ENCODE measurements at regions not wholly inside any gene's neighbourhood (a gene's known extent, or its start where the extent isn't known, plus 50 kb on each side); places are given as distances from the start of the nearest gene placed in this dataset.

- CTCF ChIA-PET (ENCODE audit: partially characterized antibody), result no interaction called here
- intact Hi-C loops (cut with micrococcal nuclease), result no loop called here
- Mint-ChIP-seq H3K27me3 (no peaks in the 10 kb centered on the region), H3K36me3 (no peaks in the 10 kb centered on the region), H3K27ac (no peak overlapping the region), H3K4me1 (no peaks in the 10 kb centered on the region), H3K9me3 (peaks cover 0 to 5% (median 0%) of the 10 kb centered on the region in 8 donors), H3K4me3 (no peak overlapping the region)
- Histone ChIP-seq H3K36me3 (ENCODE audit: insufficient read depth, low read length) (no peaks in the 10 kb centered on the region), H3K27ac (ENCODE audit: low read depth, low read length) (no peak overlapping the region), H3K9me3 (ENCODE audit: control insufficient read depth in 1 of 2, low read length in 2 of 2) (no peaks in the 10 kb centered on the region), H3K27me3 (ENCODE audit: insufficient read depth, low read length) (no peaks in the 10 kb centered on the region), H3K4me3 (ENCODE audit: low read length in 2 of 2) (no peak overlapping the region), H3K4me1 (ENCODE audit: insufficient read depth, low read length) (no peaks in the 10 kb centered on the region)
- POLR2A ChIA-PET (ENCODE audit: partially characterized antibody), result no interaction called here
- DNase-seq, result no peak
Measured at GRCh38 chr12:34206061-34206785, 183.9 kb downstream of the ALG10 start.

- POLR2A ChIA-PET (ENCODE audit: partially characterized antibody), result no interaction called here
- H3K27me3 ChIP-seq (ENCODE audit: insufficient read depth, low read length), result no peaks in the 10 kb centered on the region
- Mint-ChIP-seq H3K27me3 (no peaks in the 10 kb centered on the region), H3K4me1 (no peaks in the 10 kb centered on the region), H3K4me3 (no peak overlapping the region), H3K27ac (no peak overlapping the region), H3K36me3 (no peaks in the 10 kb centered on the region), H3K9me3 (peaks cover 0 to 5% (median 0%) of the 10 kb centered on the region in 8 donors)
- DNase-seq, result no peak
- H3K27ac ChIP-seq (ENCODE audit: low read depth, low read length), result no peak overlapping the region
- no peaks in the 10 kb centered on the region for H3K4me1 ChIP-seq (ENCODE audit: insufficient read depth, low read length)
- CTCF ChIA-PET (ENCODE audit: partially characterized antibody), result no interaction called here
- no peak overlapping the region for H3K4me3 ChIP-seq (ENCODE audit: low read length in 2 of 2)
- no peaks in the 10 kb centered on the region for H3K9me3 ChIP-seq (ENCODE audit: control insufficient read depth in 1 of 2, low read length in 2 of 2)
- H3K36me3 ChIP-seq (ENCODE audit: insufficient read depth, low read length), result no peaks in the 10 kb centered on the region
- intact Hi-C loops (cut with micrococcal nuclease), result no loop called here
Measured at GRCh38 chr12:34207858-34208257, 185.6 kb downstream of the ALG10 start.

- H3K9me3 ChIP-seq (ENCODE audit: control insufficient read depth in 1 of 2, low read length in 2 of 2), result no peaks in the 10 kb centered on the region
- CTCF ChIA-PET (ENCODE audit: partially characterized antibody), result no interaction called here
- H3K36me3 Mint-ChIP-seq, result no peaks in the 10 kb centered on the region
Measured at GRCh38 chr12:34208331-34209258, 186.3 kb downstream of the ALG10 start.

GRCh38 chr12:34209259-34209835 is 187.1 kb downstream of the ALG10 start:
- no peaks in the 10 kb centered on the region for H3K36me3 Mint-ChIP-seq
- Histone ChIP-seq H3K36me3 (ENCODE audit: insufficient read depth, low read length) (no peaks in the 10 kb centered on the region), H3K27ac (ENCODE audit: low read depth, low read length) (no peak overlapping the region), H3K9me3 (ENCODE audit: control insufficient read depth in 1 of 2, low read length in 2 of 2) (no peaks in the 10 kb centered on the region), H3K27me3 (ENCODE audit: insufficient read depth, low read length) (no peaks in the 10 kb centered on the region), H3K4me1 (ENCODE audit: insufficient read depth, low read length) (no peaks in the 10 kb centered on the region), H3K4me3 (ENCODE audit: low read length in 2 of 2) (no peak overlapping the region)
- H3K27me3 Mint-ChIP-seq, result no peaks in the 10 kb centered on the region
- H3K4me3 Mint-ChIP-seq, result no peak overlapping the region
- no peaks in the 10 kb centered on the region for H3K4me1 Mint-ChIP-seq
- peaks cover 0 to 3% (median 0%) of the 10 kb centered on the region in 8 donors for H3K9me3 Mint-ChIP-seq
- ChIA-PET CTCF (ENCODE audit: partially characterized antibody) (no interaction called here), POLR2A (ENCODE audit: partially characterized antibody) (no interaction called here)
- no peak for DNase-seq
- H3K27ac Mint-ChIP-seq, result no peak overlapping the region
- intact Hi-C loops (cut with micrococcal nuclease), result no loop called here

More at GRCh38 chr12:34208331-34209258, 186.3 kb downstream of the ALG10 start:
- no peak overlapping the region for H3K4me3 ChIP-seq (ENCODE audit: low read length in 2 of 2)
- Mint-ChIP-seq H3K27me3 (no peaks in the 10 kb centered on the region), H3K9me3 (peaks cover 0 to 5% (median 0%) of the 10 kb centered on the region in 8 donors), H3K4me1 (no peaks in the 10 kb centered on the region), H3K27ac (no peak overlapping the region), H3K4me3 (no peak overlapping the region)
- H3K27ac ChIP-seq (ENCODE audit: low read depth, low read length), result no peak overlapping the region
- POLR2A ChIA-PET (ENCODE audit: partially characterized antibody), result no interaction called here
- H3K36me3 ChIP-seq (ENCODE audit: insufficient read depth, low read length), result no peaks in the 10 kb centered on the region
- no peak for DNase-seq
- no peaks in the 10 kb centered on the region for H3K4me1 ChIP-seq (ENCODE audit: insufficient read depth, low read length)
- intact Hi-C loops (cut with micrococcal nuclease), result no loop called here
- no peaks in the 10 kb centered on the region for H3K27me3 ChIP-seq (ENCODE audit: insufficient read depth, low read length)

- Mint-ChIP-seq H3K4me3 (no peak overlapping the region), H3K36me3 (no peaks in the 10 kb centered on the region), H3K27me3 (no peaks in the 10 kb centered on the region), H3K9me3 (peaks cover 0 to 3% (median 0%) of the 10 kb centered on the region in 8 donors), H3K27ac (no peak overlapping the region), H3K4me1 (no peaks in the 10 kb centered on the region)
- Histone ChIP-seq H3K27ac (ENCODE audit: low read depth, low read length) (no peak overlapping the region), H3K36me3 (ENCODE audit: insufficient read depth, low read length) (no peaks in the 10 kb centered on the region), H3K27me3 (ENCODE audit: insufficient read depth, low read length) (no peaks in the 10 kb centered on the region), H3K9me3 (ENCODE audit: control insufficient read depth in 1 of 2, low read length in 2 of 2) (no peaks in the 10 kb centered on the region), H3K4me1 (ENCODE audit: insufficient read depth, low read length) (no peaks in the 10 kb centered on the region), H3K4me3 (ENCODE audit: low read length in 2 of 2) (no peak overlapping the region)
- ChIA-PET POLR2A (ENCODE audit: partially characterized antibody) (no interaction called here), CTCF (ENCODE audit: partially characterized antibody) (no interaction called here)
- intact Hi-C loops (cut with micrococcal nuclease), result no loop called here
- no peak for DNase-seq
Measured at GRCh38 chr12:34210183-34210582, 187.9 kb downstream of the ALG10 start.

GRCh38 chr12:34210689-34211530 is 188.6 kb downstream of the ALG10 start:
- H3K36me3 Mint-ChIP-seq, result no peaks in the 10 kb centered on the region
- H3K4me1 ChIP-seq (ENCODE audit: insufficient read depth, low read length), result no peaks in the 10 kb centered on the region
- H3K4me3 Mint-ChIP-seq, result no peak overlapping the region
- no peaks in the 10 kb centered on the region for H3K9me3 ChIP-seq (ENCODE audit: control insufficient read depth in 1 of 2, low read length in 2 of 2)
- ChIA-PET POLR2A (ENCODE audit: partially characterized antibody) (no interaction called here), CTCF (ENCODE audit: partially characterized antibody) (no interaction called here)
- H3K27ac ChIP-seq (ENCODE audit: low read depth, low read length), result no peak overlapping the region
- H3K27ac Mint-ChIP-seq, result no peak overlapping the region
- intact Hi-C loops (cut with micrococcal nuclease), result no loop called here
- peak in 1 of 5 donors; percentile 44 for DNase-seq
- no peaks in the 10 kb centered on the region for H3K27me3 ChIP-seq (ENCODE audit: insufficient read depth, low read length)
- H3K4me3 ChIP-seq (ENCODE audit: low read length in 2 of 2), result no peak overlapping the region
- no peaks in the 10 kb centered on the region for H3K27me3 Mint-ChIP-seq
- no peaks in the 10 kb centered on the region for H3K4me1 Mint-ChIP-seq
- peaks cover 0 to 3% (median 0%) of the 10 kb centered on the region in 8 donors for H3K9me3 Mint-ChIP-seq
- no peaks in the 10 kb centered on the region for H3K36me3 ChIP-seq (ENCODE audit: insufficient read depth, low read length)

GRCh38 chr12:34212651-34213050 is 190.4 kb downstream of the ALG10 start:
- peak overlapping the region in 1 of 8 donors; percentile 57 for H3K4me3 Mint-ChIP-seq
- peaks cover 0 to 3% of the 10 kb centered on the region in 2 donors for H3K27me3 Mint-ChIP-seq
- H3K27ac Mint-ChIP-seq, result no peak overlapping the region
- ChIA-PET CTCF (ENCODE audit: partially characterized antibody) (no interaction called here), POLR2A (ENCODE audit: partially characterized antibody) (no interaction called here)
- Histone ChIP-seq H3K27me3 (ENCODE audit: insufficient read depth, low read length) (no peaks in the 10 kb centered on the region), H3K4me3 (ENCODE audit: low read length in 2 of 2) (no peak overlapping the region), H3K9me3 (ENCODE audit: control insufficient read depth in 1 of 2, low read length in 2 of 2) (no peaks in the 10 kb centered on the region), H3K36me3 (ENCODE audit: insufficient read depth, low read length) (no peaks in the 10 kb centered on the region), H3K27ac (ENCODE audit: low read depth, low read length) (no peak overlapping the region), H3K4me1 (ENCODE audit: insufficient read depth, low read length) (no peaks in the 10 kb centered on the region)
- H3K9me3 Mint-ChIP-seq, result peaks cover 0 to 3% (median 0%) of the 10 kb centered on the region in 8 donors
- peaks cover 4 to 6% (median 5%) of the 10 kb centered on the region in 4 donors for H3K4me1 Mint-ChIP-seq
- no peak for DNase-seq
- H3K36me3 Mint-ChIP-seq, result no peaks in the 10 kb centered on the region
- intact Hi-C loops (cut with micrococcal nuclease), result no loop called here
